ENCODE measurements at regions not wholly inside any gene's neighbourhood (a gene's known extent, or its start where the extent isn't known, plus 50 kb on each side); places are given as distances from the start of the nearest gene placed in this dataset.

DNA sequence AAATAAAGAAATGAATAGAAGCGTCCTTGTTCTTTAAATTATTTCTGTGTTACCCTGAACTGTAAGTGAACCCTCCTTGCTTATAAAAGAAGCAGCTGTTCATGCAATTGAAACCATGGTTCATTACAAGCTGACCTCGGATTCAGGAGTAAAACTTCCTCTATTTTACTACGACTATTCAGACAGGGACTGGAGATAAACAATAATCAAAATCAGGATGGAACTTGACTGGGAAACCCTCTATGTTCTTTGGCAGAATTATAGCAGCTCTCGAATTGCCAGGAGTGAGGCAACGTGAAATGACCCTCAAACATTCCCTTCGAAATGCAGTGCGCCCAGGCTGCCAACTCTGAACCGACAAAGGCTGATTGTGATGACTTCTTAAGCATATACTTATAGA lies 172.1 kb downstream of the CYP26A1 start:
- TF ChIP-seq, protein P1, sequence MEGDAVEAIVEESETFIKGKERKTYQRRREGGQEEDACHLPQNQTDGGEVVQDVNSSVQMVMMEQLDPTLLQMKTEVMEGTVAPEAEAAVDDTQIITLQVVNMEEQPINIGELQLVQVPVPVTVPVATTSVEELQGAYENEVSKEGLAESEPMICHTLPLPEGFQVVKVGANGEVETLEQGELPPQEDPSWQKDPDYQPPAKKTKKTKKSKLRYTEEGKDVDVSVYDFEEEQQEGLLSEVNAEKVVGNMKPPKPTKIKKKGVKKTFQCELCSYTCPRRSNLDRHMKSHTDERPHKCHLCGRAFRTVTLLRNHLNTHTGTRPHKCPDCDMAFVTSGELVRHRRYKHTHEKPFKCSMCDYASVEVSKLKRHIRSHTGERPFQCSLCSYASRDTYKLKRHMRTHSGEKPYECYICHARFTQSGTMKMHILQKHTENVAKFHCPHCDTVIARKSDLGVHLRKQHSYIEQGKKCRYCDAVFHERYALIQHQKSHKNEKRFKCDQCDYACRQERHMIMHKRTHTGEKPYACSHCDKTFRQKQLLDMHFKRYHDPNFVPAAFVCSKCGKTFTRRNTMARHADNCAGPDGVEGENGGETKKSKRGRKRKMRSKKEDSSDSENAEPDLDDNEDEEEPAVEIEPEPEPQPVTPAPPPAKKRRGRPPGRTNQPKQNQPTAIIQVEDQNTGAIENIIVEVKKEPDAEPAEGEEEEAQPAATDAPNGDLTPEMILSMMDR (IDR thresholded peaks at IDR 0.05; ENCODE audit: insufficient read depth in 1 of 2, low read depth in 1 of 2, low read length in 1 of 2, severe bottlenecking in 1 of 2, unreplicated experiment in 1 of 2), result no peak
- ChIA-PET CTCF (no interaction called here), POLR2A (no interaction called here)
- intact Hi-C loops (cut with micrococcal nuclease; ENCODE audit: unreplicated experiment), result no loop called here
- H3K9me3 ChIP-seq, result no peaks in the 10 kb centered on the region
- no peak overlapping the region for H3K4me3 ChIP-seq (ENCODE audit: low read depth, low read length)
- no TSS peak for BruUV-seq (replicated peaks)
- H3K36me3 ChIP-seq (ENCODE audit: control insufficient read depth, insufficient read depth, low read length), result no peaks in the 10 kb centered on the region
- peaks cover 11% of the 10 kb centered on the region for H3K4me1 ChIP-seq
- H3K36me3 Mint-ChIP-seq (ENCODE audit: insufficient read depth, unreplicated experiment), result peaks cover 5% of the 10 kb centered on the region
- no peaks in the 10 kb centered on the region for H3K27me3 ChIP-seq (replicated peaks; ENCODE audit: control insufficient read depth, insufficient read depth, low read length)
- no peak for DNase-seq
- H3K27ac Mint-ChIP-seq (ENCODE audit: unreplicated experiment), result no peak overlapping the region
- H3K9me3 Mint-ChIP-seq (ENCODE audit: unreplicated experiment), result no peaks in the 10 kb centered on the region
- no peaks in the 10 kb centered on the region for H3K27me3 Mint-ChIP-seq (ENCODE audit: insufficient read depth, unreplicated experiment)
- peaks cover 11% of the 10 kb centered on the region for H3K4me1 Mint-ChIP-seq (ENCODE audit: low read depth, unreplicated experiment)
- no peak overlapping the region for H3K4me3 Mint-ChIP-seq (ENCODE audit: unreplicated experiment)

DNA sequence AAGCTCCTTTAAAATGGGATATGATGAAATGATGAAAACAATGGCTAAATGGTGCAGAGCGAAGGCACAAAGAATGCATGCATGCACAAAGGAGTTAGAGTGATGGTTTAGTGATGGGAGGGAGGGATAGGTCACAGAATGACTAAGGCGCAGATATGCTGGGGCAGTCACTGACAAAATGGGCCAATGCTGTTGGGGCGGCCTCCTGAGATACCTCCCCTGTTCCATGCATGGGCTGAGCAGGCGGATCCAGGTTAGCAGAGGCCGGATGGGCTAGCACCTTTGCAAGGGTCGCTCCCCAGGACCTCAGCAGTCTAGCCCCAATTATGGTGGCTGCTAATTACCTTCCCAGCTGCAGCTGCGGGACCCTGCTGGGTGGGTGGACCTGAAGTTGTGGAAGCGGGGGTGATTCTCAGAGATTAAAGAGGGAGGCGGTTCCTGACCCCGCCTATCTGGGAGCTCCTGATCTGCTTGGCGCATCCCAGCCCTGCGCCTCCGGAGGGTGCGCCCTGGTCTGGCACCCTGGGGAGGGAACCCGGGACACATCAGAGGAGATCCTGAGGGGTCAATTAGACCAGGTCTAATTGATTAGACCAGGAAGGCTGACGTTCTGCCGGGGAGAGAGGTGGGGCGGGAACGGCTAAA lies 175.0 kb downstream of the CYP26A1 start:
- H3K27me3 ChIP-seq (replicated peaks; ENCODE audit: control insufficient read depth, insufficient read depth, low read length), result no peaks in the 10 kb centered on the region
- no peaks in the 10 kb centered on the region for H3K36me3 ChIP-seq (ENCODE audit: control insufficient read depth, insufficient read depth, low read length)
- peaks cover 25% of the 10 kb centered on the region for H3K4me1 ChIP-seq
- POLR2A ChIA-PET, result no interaction called here
- no peaks in the 10 kb centered on the region for H3K9me3 ChIP-seq
- DNase-seq, result no peak
- no peak overlapping the region for H3K4me3 ChIP-seq (ENCODE audit: low read depth, low read length)
- intact Hi-C loops (cut with micrococcal nuclease; ENCODE audit: unreplicated experiment), result no loop called here
- H3K36me3 Mint-ChIP-seq (ENCODE audit: insufficient read depth, unreplicated experiment), result peaks cover 5% of the 10 kb centered on the region
- BruUV-seq (replicated peaks), result no TSS peak
- no peak overlapping the region for H3K4me3 Mint-ChIP-seq (ENCODE audit: unreplicated experiment)
- H3K4me1 Mint-ChIP-seq (ENCODE audit: low read depth, unreplicated experiment), result peaks cover 23% of the 10 kb centered on the region
- no peaks in the 10 kb centered on the region for H3K27me3 Mint-ChIP-seq (ENCODE audit: insufficient read depth, unreplicated experiment)
- TF ChIP-seq, protein P1 (IDR thresholded peaks at IDR 0.05; ENCODE audit: insufficient read depth in 1 of 2, low read depth in 1 of 2, low read length in 1 of 2, severe bottlenecking in 1 of 2, unreplicated experiment in 1 of 2), result no peak
- CTCF ChIA-PET, result no interaction called here
- no peak overlapping the region for H3K27ac Mint-ChIP-seq (ENCODE audit: unreplicated experiment)
- H3K9me3 Mint-ChIP-seq (ENCODE audit: unreplicated experiment), result no peaks in the 10 kb centered on the region

DNA sequence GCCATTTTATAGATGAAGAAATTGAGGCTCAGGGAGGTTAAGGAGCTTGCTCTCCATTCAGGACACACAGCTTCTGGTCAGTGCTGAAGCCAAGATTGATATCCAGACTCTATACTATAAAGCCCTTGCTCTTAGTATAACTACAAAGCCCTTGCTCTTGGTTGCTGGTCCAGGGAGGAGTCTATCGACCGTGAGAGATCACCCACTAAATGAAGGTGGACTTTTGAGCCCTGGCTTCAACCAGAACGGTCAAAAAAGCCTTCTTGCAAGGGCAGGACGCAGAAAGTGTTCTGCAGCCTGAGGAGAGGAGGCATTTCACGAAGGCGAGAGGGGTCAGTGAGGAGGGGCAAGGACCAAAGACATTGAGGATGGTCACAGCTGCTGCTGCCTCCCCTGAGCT lies 176.3 kb downstream of the CYP26A1 start:
- POLR2A ChIA-PET, result no interaction called here

More for the DNA sequence above, 176.3 kb downstream of the CYP26A1 start:
- no TSS peak for BruUV-seq (replicated peaks)
- TF ChIP-seq, protein P1 (IDR thresholded peaks at IDR 0.05; ENCODE audit: insufficient read depth in 1 of 2, low read depth in 1 of 2, low read length in 1 of 2, severe bottlenecking in 1 of 2, unreplicated experiment in 1 of 2), result no peak
- no peaks in the 10 kb centered on the region for H3K9me3 ChIP-seq
- no peak overlapping the region for H3K27ac Mint-ChIP-seq (ENCODE audit: unreplicated experiment)
- H3K4me3 Mint-ChIP-seq (ENCODE audit: unreplicated experiment), result no peak overlapping the region
- no peaks in the 10 kb centered on the region for H3K36me3 Mint-ChIP-seq (ENCODE audit: insufficient read depth, unreplicated experiment)
- H3K36me3 ChIP-seq (ENCODE audit: control insufficient read depth, insufficient read depth, low read length), result no peaks in the 10 kb centered on the region
- no peaks in the 10 kb centered on the region for H3K27me3 Mint-ChIP-seq (ENCODE audit: insufficient read depth, unreplicated experiment)
- H3K9me3 Mint-ChIP-seq (ENCODE audit: unreplicated experiment), result no peaks in the 10 kb centered on the region
- no peak overlapping the region for H3K4me3 ChIP-seq (ENCODE audit: low read depth, low read length)
- H3K27me3 ChIP-seq (replicated peaks; ENCODE audit: control insufficient read depth, insufficient read depth, low read length), result no peaks in the 10 kb centered on the region
- peaks cover 19% of the 10 kb centered on the region for H3K4me1 Mint-ChIP-seq (ENCODE audit: low read depth, unreplicated experiment)
- CTCF ChIA-PET, result no interaction called here
- no peak for DNase-seq
- H3K4me1 ChIP-seq, result peaks cover 21% of the 10 kb centered on the region
- intact Hi-C loops (cut with micrococcal nuclease; ENCODE audit: unreplicated experiment), result no loop called here
